ENCODE measurements at regions not wholly inside any gene's neighbourhood (a gene's known extent, or its start where the extent isn't known, plus 50 kb on each side); places are given as distances from the start of the nearest gene placed in this dataset.

DNA sequence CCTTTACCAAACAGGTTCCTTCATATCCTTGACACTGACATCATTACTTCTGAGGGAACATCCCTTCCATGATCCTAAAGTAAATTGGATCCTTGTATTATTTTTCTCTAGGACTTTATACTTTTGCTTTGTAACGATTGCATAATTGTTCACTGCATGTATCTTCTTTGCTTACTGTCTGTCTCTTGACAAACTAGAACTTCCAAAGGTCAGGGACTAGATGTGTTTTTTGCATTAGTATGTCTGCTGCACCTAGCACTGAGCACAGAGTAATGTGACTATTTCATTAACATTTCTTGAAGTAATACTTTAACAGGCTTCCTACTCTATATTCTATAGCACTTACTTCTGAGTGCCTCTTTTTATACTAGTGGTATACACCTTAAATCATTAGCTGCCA is 976.6 kb upstream of the SORCS1 start:
- no TSS peak for BruUV-seq (replicated peaks)
- Histone ChIP-seq H4K20me1 (ENCODE audit: insufficient read depth, low read length) (no peaks in the 10 kb centered on the region), H3K4ac (ENCODE audit: low read depth, low read length) (no peak overlapping the region), H3K27ac (ENCODE audit: insufficient read depth, low read length) (no peak overlapping the region), H3K4me2 (ENCODE audit: low read depth, low read length) (no peak overlapping the region), H3K79me1 (ENCODE audit: low read depth in 1 of 2, low read length in 2 of 2) (no peaks in the 10 kb centered on the region), H3K56ac (ENCODE audit: extremely low read depth, insufficient read depth, low read length) (no peak overlapping the region), H2AFZ (replicated peaks; ENCODE audit: low read length, poor library complexity) (no peak overlapping the region), H3K27me3 (ENCODE audit: control insufficient read depth, insufficient read depth, low read length) (no peaks in the 10 kb centered on the region), H3K9ac (ENCODE audit: low read depth, low read length) (no peak overlapping the region), H3K4me3 (ENCODE audit: insufficient read depth, low read depth, low read length) (no peak overlapping the region), H3K9me1 (ENCODE audit: insufficient read depth, low read length) (no peaks in the 10 kb centered on the region), H2BK5ac (ENCODE audit: low read depth, low read length, poor library complexity, severe bottlenecking) (no peak overlapping the region), H3K36me3 (ENCODE audit: control insufficient read depth, insufficient read depth, low read length) (no peaks in the 10 kb centered on the region), H2BK120ac (ENCODE audit: low read depth, low read length) (no peak overlapping the region), H2AK5ac (ENCODE audit: low read depth, low read length) (no peak overlapping the region), H4K91ac (ENCODE audit: insufficient read depth, low read depth, low read length) (no peak overlapping the region), H2AK9ac (replicated peaks; ENCODE audit: low read depth, low read length, poor library complexity) (no peak overlapping the region), H2BK20ac (ENCODE audit: low read depth, low read length) (no peak overlapping the region), H3K14ac (replicated peaks; ENCODE audit: low read depth, low read length) (no peak overlapping the region), H2BK15ac (ENCODE audit: low read depth, low read length) (no peak overlapping the region), H3K4me1 (ENCODE audit: control insufficient read depth, insufficient read depth, low read length) (no peaks in the 10 kb centered on the region), H3K9me3 (ENCODE audit: control insufficient read depth, insufficient read depth, low read length) (peaks cover 7% of the 10 kb centered on the region), H4K8ac (ENCODE audit: low read depth in 2 of 2, low read length in 2 of 2) (no peak overlapping the region), H3K23ac (ENCODE audit: low read depth, low read length) (no peak overlapping the region), H4K5ac (ENCODE audit: low read depth, low read length) (no peak overlapping the region), H3K18ac (ENCODE audit: low read depth, low read length) (no peak overlapping the region)
- CTCF ChIA-PET, result interaction anchor here (0.6 kb wide), 2 partner anchors 167 to 674 kb away, joined by 8 read pairs; no protein-coding TSS in a partner anchor
- POLR2A ChIA-PET (ENCODE audit: unreplicated experiment), result no interaction called here
- TF ChIP-seq NFE2L2 (IDR thresholded peaks at IDR 0.05; ENCODE audit: low read depth, low read length), result no peak
- TF ChIP-seq MAFK (IDR thresholded peaks at IDR 0.05; ENCODE audit: low read depth, low read length), result no peak
- TF ChIP-seq, protein P1, sequence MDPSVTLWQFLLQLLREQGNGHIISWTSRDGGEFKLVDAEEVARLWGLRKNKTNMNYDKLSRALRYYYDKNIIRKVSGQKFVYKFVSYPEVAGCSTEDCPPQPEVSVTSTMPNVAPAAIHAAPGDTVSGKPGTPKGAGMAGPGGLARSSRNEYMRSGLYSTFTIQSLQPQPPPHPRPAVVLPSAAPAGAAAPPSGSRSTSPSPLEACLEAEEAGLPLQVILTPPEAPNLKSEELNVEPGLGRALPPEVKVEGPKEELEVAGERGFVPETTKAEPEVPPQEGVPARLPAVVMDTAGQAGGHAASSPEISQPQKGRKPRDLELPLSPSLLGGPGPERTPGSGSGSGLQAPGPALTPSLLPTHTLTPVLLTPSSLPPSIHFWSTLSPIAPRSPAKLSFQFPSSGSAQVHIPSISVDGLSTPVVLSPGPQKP (IDR thresholded peaks at IDR 0.05; ENCODE audit: borderline replicate concordance, low read depth, low read length), result no peak
- TF ChIP-seq MAZ (IDR thresholded peaks at IDR 0.05; ENCODE audit: borderline replicate concordance, low read depth, low read length), result no peak
- TF ChIP-seq RAD21 (IDR thresholded peaks at IDR 0.05; ENCODE audit: low read length), result no peak
- TF ChIP-seq MXI1 (IDR thresholded peaks at IDR 0.05; ENCODE audit: borderline replicate concordance, low read depth, low read length), result no peak
- dilution Hi-C loops (cut with HindIII; ENCODE audit: low sequenced_read_pairs, unreplicated experiment) (no loop called here), in situ Hi-C loops (cut with MboI; ENCODE audit: low sequenced_read_pairs) (no loop called here), intact Hi-C loops (cut with micrococcal nuclease) (no loop called here)
- no peak for ATAC-seq (ENCODE audit: low read depth)
- WGBS, 2 experiments (ENCODE audit: extremely low coverage in 2 of 2, insufficient read length in 1 of 2), result no CpG with 5 or more reads among the region's 1 CpG
- no peak for DNase-seq

Measured in IMR-90 (cell line).